GM12875 (cell line): ENCODE measurements at regions not wholly inside any gene's neighbourhood (a gene's known extent, or its start where the extent isn't known, plus 50 kb on each side); places are given as distances from the start of the nearest gene placed in this dataset.

ENCODE experiments used
- H3K4me3 ChIP-seq: one replicate; pipeline ENCODE4 v1.5.1; 2011; ENCODE audit warnings: low read depth, low read length, control low read depth
- CTCF ChIP-seq: IDR thresholded peaks from 2 replicates; pipeline ENCODE4 v1.5.1; 2011; ENCODE audit warnings: low read depth, mild to moderate bottlenecking, control low read depth, inconsistent platforms, low read length, moderate library complexity, borderline replicate concordance; ENCODE audit not compliant: insufficient read depth

GRCh38 chr3:22980346-22980745 lies 222.8 kb upstream of the UBE2E2 start:
- H3K4me3 ChIP-seq, result no peak overlapping the region
- TF ChIP-seq CTCF, result no peak

GRCh38 chr3:22981166-22981565 lies 222.0 kb upstream of the UBE2E2 start:
- no peak overlapping the region for H3K4me3 ChIP-seq
- no peak for TF ChIP-seq CTCF

DNA sequence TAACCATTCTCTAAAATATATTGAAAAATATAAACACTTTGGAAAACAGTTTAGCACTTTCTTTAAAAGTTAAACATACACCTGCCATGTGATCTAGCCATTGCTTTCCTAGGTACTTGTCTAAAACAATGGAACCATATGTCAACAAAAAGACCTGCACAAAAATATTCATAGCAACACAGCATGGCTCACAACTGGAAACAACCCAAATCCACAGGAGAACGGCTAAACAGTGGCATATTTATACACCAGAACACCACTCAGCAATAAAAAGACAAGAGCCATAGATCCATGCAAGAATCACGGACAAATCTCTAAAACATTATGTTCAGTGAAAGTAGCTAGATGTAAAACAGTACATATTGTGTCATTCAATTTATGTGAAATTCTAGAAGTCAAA lies 221.3 kb upstream of the UBE2E2 start:
- TF ChIP-seq CTCF, result no peak
- no peak overlapping the region for H3K4me3 ChIP-seq

DNA sequence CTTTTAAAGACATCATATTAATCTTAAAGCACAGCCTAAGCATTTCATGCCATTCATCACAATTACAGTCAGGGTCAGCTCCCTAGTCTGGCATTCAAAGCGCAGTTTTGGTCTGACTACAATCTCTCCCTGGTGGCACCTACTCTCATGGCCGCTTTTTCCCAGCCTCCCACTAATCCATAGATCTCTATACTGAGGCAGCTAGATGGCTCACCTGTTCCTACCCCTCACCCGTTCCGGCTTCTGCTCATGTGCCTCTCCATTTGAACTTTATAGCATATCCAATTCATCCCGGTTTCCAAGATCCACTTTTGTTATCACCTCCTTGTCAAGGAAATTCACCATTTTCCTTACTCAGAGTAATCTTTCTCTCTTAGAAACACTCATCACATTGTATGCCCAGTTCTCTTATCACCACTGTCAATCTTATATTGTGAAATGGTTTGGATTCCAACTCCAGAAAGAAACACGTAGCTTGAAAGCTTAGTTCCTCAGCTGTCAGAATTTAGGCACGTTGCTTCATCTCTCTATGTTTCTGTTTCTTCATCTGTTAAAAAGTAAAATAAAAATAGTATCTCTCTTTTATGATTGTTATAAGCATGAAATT lies 220.0 kb upstream of the UBE2E2 start:
- no peak for TF ChIP-seq CTCF
- H3K4me3 ChIP-seq, result no peak overlapping the region

DNA sequence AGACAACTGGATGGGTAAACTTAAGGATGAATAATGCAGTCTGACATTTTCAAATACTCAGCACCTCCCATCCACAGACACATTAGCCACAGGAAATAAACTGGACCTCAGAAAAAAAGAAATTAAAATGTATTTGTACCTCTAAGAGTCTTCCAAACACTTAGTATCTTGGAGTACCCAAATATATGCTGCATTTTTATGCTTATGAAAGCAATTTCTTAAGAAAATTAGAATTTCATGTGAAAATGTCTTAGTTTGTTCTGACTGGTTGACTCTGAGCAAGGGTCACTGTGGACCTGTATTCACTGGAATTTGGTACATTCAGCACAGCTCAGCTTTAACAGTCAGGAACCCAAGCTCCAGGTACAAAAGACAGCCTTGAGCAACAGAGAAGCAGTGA lies 216.2 kb upstream of the UBE2E2 start:
- no peak for TF ChIP-seq CTCF
- no peak overlapping the region for H3K4me3 ChIP-seq

DNA sequence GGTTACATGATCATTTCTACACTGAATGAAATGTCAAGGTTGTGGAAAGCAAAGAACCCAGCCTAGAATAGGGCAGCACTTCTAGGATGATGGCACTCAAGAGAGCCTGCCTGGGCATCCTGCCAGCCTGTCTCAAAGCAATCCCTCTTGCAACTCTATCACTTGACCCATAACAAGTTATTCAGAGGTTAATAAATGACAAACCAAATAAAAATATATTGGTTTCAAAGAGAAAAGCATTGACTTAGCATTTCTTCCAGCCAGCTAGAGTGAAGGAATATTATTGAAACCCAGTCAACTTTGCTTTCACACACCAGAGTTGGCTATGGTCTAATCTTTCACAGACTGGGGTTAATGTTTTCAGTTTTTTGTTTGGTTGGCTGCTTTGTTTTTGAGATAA lies 214.6 kb upstream of the UBE2E2 start:
- no peak for TF ChIP-seq CTCF
- H3K4me3 ChIP-seq, result no peak overlapping the region

DNA sequence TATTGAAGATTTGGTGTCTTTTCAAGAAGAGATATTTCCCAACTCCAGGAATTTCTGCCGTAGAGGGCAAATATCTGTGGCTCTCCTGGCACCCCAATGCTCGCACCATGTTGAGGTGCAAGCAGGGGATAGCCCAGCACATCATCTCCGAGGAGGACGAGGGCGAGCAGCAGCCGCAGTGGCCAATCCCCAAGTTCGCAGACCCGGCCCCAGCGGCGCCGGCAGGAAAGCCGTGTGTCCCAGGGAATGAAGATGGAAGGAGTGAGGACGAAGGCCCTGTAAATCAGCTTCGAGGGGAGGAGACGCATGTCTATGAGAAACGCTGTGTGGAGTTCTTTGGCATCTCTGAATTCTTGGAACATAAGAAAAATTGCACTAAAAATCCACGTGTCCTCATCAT lies 213.4 kb upstream of the UBE2E2 start:
- no peak for TF ChIP-seq CTCF
- H3K4me3 ChIP-seq, result no peak overlapping the region
